ENCODE measurements at regions not wholly inside any gene's neighbourhood (a gene's known extent, or its start where the extent isn't known, plus 50 kb on each side); places are given as distances from the start of the nearest gene placed in this dataset.

- no peak for TF ChIP-seq EP300 (IDR thresholded peaks at IDR 0.05)
- no peak for TF ChIP-seq CTCF (IDR thresholded peaks at IDR 0.05)
- TF ChIP-seq POLR2A (IDR thresholded peaks at IDR 0.05) = no peak
- no peak for TF ChIP-seq POLR2AphosphoS5 (IDR thresholded peaks at IDR 0.05)
These were observed 577.6 kb downstream of the TLR4 start for GRCh38 chr9:118281772-118282171.
